IPS-15b (cell line): ENCODE measurements at regions not wholly inside any gene's neighbourhood (a gene's known extent, or its start where the extent isn't known, plus 50 kb on each side); places are given as distances from the start of the nearest gene placed in this dataset.
"Not testable (repeated sequence)": the region's sequence is repeated elsewhere in the genome, so short reads cannot be mapped to it uniquely, and the experiment has no call there.

Experiments
- H3K27me3 ChIP-seq: one replicate; pipeline ENCODE4 v1.6.1; 2013; ENCODE audit warnings: low read length; ENCODE audit not compliant: control insufficient read depth, insufficient read depth
- H3K36me3 ChIP-seq: one replicate; pipeline ENCODE4 v1.6.1; 2013; ENCODE audit warnings: low read length; ENCODE audit not compliant: control insufficient read depth, insufficient read depth
- H3K4me1 ChIP-seq: one replicate; pipeline ENCODE4 v1.6.1; 2013; ENCODE audit warnings: mild to moderate bottlenecking, low read length; ENCODE audit not compliant: control insufficient read depth, insufficient read depth
- H3K4me3 ChIP-seq: one replicate; pipeline ENCODE4 v1.5.1; 2013; ENCODE audit warnings: low read depth, low read length
- H3K9ac ChIP-seq: one replicate; pipeline ENCODE4 v1.6.1; 2013; ENCODE audit warnings: low read depth, mild to moderate bottlenecking, low read length
- H3K9me3 ChIP-seq: one replicate; pipeline ENCODE4 v1.6.1; 2013; ENCODE audit warnings: mild to moderate bottlenecking, low read length; ENCODE audit not compliant: control insufficient read depth, insufficient read depth

- no peaks in the 10 kb centered on the region for H3K27me3 ChIP-seq
- H3K9ac ChIP-seq = no peak overlapping the region
- H3K4me1 ChIP-seq = peaks cover 16% of the 10 kb centered on the region
- H3K36me3 ChIP-seq = no peaks in the 10 kb centered on the region
- no peaks in the 10 kb centered on the region for H3K9me3 ChIP-seq
- H3K4me3 ChIP-seq = no peak overlapping the region
Measured at GRCh38 chr15:62900071-62900802, 142.3 kb upstream of the TPM1 start.

GRCh38 chr15:62901087-62901486 lies 141.5 kb upstream of the TPM1 start:
- no peak overlapping the region for H3K9ac ChIP-seq
- no peak overlapping the region for H3K4me3 ChIP-seq
- no peaks in the 10 kb centered on the region for H3K9me3 ChIP-seq
- H3K4me1 ChIP-seq = peaks cover 8% of the 10 kb centered on the region
- H3K27me3 ChIP-seq = no peaks in the 10 kb centered on the region
- H3K36me3 ChIP-seq = no peaks in the 10 kb centered on the region

DNA sequence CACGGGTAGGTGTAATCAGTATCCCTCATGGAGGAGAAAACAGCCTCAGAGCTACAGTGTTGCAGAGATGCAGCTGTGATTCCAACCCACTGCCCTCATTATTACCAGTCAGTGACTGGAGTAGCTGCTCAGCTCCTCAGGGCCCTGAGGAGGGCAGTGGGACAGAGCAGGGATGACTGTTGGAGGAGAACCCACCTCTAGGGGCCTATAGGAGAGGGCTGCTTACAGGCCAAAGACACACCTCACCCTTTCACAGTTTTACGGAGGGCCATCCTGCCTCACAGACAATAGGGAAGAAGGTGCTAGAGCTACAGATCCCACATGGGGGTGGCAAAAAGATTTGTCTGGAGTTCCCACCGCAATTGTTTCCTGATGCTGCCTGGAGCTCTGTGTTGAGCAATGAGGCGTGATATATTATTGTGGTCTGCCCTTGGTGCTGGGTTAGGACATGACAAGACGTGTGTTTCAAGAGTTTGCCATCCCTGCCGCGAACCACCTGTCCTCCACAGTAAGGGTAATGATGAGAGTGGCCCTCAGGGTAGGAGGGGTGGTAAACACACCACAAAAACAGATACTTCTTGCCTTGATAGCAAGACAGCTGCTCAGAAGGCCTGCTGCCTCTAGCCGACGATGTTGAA lies 140.5 kb upstream of the TPM1 start:
- Histone ChIP-seq H3K36me3 (no peaks in the 10 kb centered on the region), H3K9ac (no peak overlapping the region), H3K27me3 (no peaks in the 10 kb centered on the region), H3K4me1 (no peaks in the 10 kb centered on the region), H3K9me3 (no peaks in the 10 kb centered on the region), H3K4me3 (no peak overlapping the region)

DNA sequence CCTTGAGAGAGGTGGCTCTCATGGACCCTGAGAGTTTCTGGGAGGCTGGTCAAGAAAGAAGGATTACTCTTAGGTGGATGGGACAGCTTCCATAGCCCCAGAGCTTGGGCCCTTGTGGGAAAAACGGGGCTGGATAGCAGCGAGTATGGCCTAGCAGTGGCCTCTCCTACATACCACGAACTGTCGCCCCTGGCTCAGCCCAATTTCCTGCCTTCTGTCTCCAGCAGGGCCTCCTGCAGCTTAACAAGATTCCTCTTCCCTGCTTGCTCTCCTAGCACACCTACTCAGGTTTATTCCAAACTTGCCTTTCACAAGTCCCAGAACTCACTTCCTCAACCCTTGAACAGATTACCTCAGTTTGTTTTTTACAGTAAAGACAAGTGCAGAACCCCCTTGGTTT lies 139.7 kb upstream of the TPM1 start:
- no peaks in the 10 kb centered on the region for H3K4me1 ChIP-seq

DNA sequence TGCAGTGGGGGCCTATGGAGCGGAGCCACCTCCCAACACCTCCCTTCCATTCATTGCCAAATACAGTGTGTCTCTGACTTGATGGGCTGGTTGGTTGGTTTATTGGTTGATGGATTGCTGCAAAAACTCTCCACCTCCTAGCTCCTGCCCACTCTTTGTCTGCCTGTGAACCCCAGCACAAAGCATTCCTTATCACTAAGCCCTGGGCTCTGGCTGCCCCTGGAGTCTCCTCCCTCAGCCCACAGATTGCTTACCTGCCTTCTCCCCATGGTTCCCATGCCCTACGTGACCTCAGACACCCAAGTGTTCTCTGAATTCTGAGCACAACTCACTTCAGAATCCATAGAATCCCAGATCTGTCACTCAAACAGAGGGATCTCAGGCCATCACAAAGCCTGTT lies 139.1 kb upstream of the TPM1 start:
- Histone ChIP-seq H3K4me3 (no peak overlapping the region), H3K27me3 (no peaks in the 10 kb centered on the region), H3K4me1 (no peaks in the 10 kb centered on the region), H3K9ac (no peak overlapping the region), H3K9me3 (no peaks in the 10 kb centered on the region), H3K36me3 (no peaks in the 10 kb centered on the region)

More for the DNA sequence above, 139.7 kb upstream of the TPM1 start:
- Histone ChIP-seq H3K27me3 (no peaks in the 10 kb centered on the region), H3K4me3 (no peak overlapping the region), H3K9ac (no peak overlapping the region), H3K36me3 (no peaks in the 10 kb centered on the region), H3K9me3 (no peaks in the 10 kb centered on the region)

- Histone ChIP-seq H3K36me3 (no peaks in the 10 kb centered on the region), H3K9me3 (no peaks in the 10 kb centered on the region), H3K4me1 (no peaks in the 10 kb centered on the region), H3K4me3 (no peak overlapping the region), H3K27me3 (no peaks in the 10 kb centered on the region), H3K9ac (no peak overlapping the region)
Measured at GRCh38 chr15:62904041-62904910, 138.3 kb upstream of the TPM1 start.

GRCh38 chr15:62906627-62907026 lies 135.9 kb upstream of the TPM1 start:
- Histone ChIP-seq H3K4me3 (no peak overlapping the region), H3K9me3 (no peaks in the 10 kb centered on the region), H3K9ac (no peak overlapping the region), H3K36me3 (no peaks in the 10 kb centered on the region), H3K27me3 (no peaks in the 10 kb centered on the region), H3K4me1 (no peaks in the 10 kb centered on the region)

- H3K4me1 ChIP-seq = no peaks in the 10 kb centered on the region
- no peaks in the 10 kb centered on the region for H3K36me3 ChIP-seq
- H3K4me3 ChIP-seq = no peak overlapping the region
- H3K27me3 ChIP-seq = no peaks in the 10 kb centered on the region
- no peak overlapping the region for H3K9ac ChIP-seq
- H3K9me3 ChIP-seq = no peaks in the 10 kb centered on the region
Measured at GRCh38 chr15:62907275-62907674, 135.3 kb upstream of the TPM1 start.

- not testable (repeated sequence) for H3K36me3 ChIP-seq, H3K9ac ChIP-seq, H3K9me3 ChIP-seq, H3K4me1 ChIP-seq, H3K4me3 ChIP-seq, H3K27me3 ChIP-seq
Measured at GRCh38 chr15:62908341-62908740, 134.2 kb upstream of the TPM1 start.

DNA sequence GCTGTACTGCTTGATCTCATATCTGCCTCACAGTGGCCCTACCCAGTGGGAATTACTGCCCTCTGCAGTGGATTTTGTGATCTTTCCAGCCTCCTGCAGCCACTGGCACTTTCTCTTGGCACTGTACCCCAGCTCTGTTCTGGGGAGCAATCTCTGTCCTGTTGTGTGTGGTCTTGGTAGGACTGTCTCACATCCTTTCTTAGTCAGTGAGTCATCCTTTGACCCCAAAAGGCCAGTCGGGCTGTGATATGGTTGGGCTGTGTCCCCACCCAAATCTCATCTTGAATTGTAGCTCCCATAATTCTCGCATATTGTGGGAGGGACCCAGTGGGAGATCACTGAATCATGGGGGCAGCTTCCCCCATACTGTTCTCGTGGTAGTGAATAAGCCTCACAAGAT lies 133.3 kb upstream of the TPM1 start:
- Histone ChIP-seq H3K4me3 (no peak overlapping the region), H3K36me3 (no peaks in the 10 kb centered on the region), H3K9me3 (no peaks in the 10 kb centered on the region), H3K4me1 (peaks cover 5% of the 10 kb centered on the region), H3K9ac (no peak overlapping the region), H3K27me3 (no peaks in the 10 kb centered on the region)

- no peaks in the 10 kb centered on the region for H3K9me3 ChIP-seq
- H3K36me3 ChIP-seq = no peaks in the 10 kb centered on the region
- no peak overlapping the region for H3K4me3 ChIP-seq
- no peaks in the 10 kb centered on the region for H3K27me3 ChIP-seq
- peaks cover 16% of the 10 kb centered on the region for H3K4me1 ChIP-seq
- H3K9ac ChIP-seq = no peak overlapping the region
Measured at GRCh38 chr15:62912282-62912681, 130.3 kb upstream of the TPM1 start.
